ENCODE measurements at regions not wholly inside any gene's neighbourhood (a gene's known extent, or its start where the extent isn't known, plus 50 kb on each side); places are given as distances from the start of the nearest gene placed in this dataset.

GRCh38 chr2:220064111-220065030 is 436.9 kb downstream of the SLC4A3 start:
- DNase-seq: no peak

DNA sequence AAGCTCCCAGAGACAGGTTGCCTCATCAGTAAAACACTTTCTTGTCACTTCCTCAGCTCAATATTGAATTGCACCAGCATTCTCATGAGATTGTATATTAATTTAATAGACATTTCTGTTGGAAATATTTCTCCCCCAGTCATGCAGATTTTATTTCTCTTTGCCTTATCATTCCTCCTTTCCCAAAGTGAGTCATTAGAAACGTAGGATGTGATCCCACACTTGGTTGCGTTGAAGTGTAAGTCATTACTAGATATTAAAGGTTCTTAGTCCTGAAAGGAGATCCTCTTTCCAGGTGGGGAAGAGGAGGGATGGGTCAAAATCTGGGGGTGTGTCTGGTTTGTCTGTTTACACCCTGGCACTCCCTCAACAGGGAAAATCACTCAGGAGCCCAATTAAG is 438.2 kb downstream of the SLC4A3 start:
- DNase-seq: no peak

DNA sequence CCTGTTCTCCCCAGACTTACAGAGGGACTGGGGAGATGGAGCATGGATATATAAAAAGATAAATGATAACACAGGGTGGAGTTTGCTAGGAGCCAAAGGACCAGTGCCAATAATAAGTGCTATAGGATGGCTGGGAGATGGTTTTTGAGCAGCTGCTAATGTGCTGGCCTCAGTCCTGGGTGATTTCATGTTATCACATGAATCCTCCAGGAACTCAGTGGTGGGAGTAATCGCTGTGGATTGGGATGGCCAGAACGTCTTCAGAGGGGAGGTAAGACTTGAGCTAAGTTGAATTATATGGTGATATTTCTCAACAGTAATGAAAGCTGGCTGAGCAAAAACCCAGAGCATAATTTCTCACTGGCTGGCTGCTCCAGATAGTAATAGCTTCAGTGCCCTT is 441.4 kb downstream of the SLC4A3 start:
- no peak for DNase-seq

DNA sequence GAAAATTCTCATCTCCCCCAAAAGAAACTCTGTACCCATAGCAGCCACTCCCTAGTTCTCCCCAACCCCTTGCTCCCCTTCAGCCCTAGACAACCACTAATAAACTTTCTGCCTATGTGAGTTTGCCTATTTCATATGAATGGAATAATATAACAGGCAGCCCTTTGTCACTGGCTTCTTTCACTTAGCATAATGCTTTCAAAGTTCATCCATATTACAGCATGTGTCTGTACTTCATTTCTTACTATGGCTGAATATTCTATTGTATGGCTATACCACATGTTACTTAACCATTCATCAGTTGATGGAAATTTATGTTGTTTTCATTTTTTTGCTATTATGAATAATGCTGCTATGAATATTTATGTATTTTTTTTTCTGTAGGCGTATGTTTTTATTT is 442.9 kb downstream of the SLC4A3 start:
- no peak for DNase-seq

- no peak for DNase-seq
Observed at GRCh38 chr2:220071696-220072095, 444.3 kb downstream of the SLC4A3 start.

DNA sequence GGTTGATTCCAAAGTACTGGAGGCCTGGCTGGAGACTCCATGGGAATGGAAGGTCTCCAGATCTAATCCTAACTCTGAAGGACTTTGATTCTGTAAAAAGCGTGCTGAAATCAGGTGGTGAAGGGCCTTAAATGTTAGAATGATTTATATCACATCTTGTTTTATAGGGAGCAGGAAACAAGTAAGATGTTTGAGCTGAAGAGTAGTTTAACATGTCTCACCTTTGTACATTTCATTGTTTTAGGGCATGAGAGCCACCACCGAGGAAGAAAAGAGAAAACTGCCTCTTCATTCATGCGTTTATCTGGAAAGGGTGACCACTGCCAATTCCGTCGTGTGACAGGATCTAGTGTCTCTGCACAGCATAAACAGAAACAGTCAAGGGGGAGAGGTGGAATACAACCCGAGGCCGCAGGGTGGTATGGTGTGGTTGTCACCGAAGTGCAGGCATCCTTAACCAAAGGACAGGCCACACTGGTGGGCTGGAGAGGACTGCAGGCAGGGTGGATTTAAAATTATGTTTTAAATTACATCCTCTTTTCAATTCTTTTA is 445.3 kb downstream of the SLC4A3 start:
- no peak for DNase-seq

DNA sequence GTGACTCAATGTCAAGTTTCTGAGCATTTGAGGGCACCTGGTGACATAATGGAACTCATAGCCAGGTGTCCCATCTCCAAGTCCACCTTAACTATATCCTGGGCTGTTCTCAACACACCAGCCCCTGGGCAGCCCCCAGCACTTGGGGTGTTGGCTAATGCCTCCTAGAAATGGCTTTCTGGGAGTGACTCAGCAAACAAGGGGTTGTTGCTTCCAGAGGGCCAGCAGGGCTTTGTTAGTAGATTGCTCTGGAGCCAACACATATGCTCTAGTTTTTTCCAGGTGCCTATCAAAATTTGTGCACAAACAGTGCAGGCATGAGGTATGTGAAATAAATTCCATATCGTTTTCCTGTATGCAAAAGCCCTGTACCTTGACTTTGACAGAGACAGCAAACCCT is 448.4 kb downstream of the SLC4A3 start:
- DNase-seq: no peak

GRCh38 chr2:220076734-220077133 is 449.3 kb downstream of the SLC4A3 start:
- no peak for DNase-seq

- no peak for DNase-seq
Observed at GRCh38 chr2:220077488-220077887, 450.1 kb downstream of the SLC4A3 start.

GRCh38 chr2:220078439-220078838 is 451.0 kb downstream of the SLC4A3 start:
- DNase-seq: no peak

- no peak for DNase-seq
Observed at GRCh38 chr2:220079595-220079994, 452.2 kb downstream of the SLC4A3 start.

GRCh38 chr2:220081171-220081570 is 453.7 kb downstream of the SLC4A3 start:
- no peak for DNase-seq

DNA sequence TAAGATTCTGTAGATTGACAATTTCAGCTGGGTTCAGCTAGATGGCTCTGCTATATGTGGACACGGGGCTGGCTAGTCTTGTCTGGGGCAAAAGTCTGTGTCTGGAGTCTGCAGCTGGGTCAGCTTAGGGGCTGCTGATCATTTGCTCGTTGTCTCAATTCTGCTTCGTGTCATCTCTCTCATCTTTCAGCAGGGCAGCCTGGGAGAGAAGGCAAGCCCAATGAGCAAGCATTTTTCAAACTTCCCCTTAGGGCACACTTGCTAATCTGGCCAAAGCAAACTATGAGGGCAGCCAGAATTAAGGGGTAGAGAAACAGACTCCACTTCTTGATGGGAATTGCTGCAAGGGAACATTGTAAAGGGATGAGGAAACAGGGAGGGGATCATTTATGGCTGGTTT is 462.6 kb downstream of the SLC4A3 start:
- DNase-seq: no peak

GRCh38 chr2:220096406-220096805 is 469.0 kb downstream of the SLC4A3 start:
- no peak for DNase-seq

DNA sequence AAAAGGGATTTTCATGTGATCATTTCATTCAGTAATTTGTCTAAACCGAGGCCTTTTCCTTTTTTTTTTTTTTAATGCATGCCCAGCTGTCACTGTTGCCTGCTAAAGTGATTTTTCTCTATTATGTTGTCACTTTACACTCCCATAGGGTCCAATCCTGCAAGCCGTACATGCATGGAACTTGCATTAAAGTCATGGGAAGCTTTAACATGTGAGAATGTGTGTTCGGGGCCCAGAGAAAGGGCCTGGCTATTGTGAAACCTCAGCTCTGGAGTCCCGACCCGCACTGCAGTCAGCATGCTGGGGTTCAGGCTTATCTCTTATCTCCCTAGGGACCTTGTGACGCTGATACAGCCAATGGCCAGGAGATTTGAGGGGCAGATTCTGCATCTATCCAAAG is 474.6 kb downstream of the SLC4A3 start:
- no peak for DNase-seq

DNA sequence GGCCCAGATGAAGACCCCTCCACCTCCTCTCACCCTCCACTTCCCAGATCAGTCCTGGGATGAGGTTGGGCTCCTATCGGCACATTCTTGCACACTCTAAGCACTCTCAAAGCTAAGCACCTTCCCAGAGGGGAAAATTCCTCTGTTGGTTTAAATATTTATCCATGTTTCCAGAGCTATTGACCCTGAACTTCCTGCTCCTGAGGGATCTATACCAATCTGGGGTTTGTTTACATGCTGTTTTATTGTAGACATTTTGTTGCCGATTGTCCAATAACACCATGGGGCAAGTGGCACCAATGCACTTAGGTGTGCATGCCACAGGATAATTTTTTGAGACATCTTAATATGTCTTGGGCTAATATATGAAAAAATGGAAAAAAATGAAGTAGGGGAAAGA is 476.2 kb downstream of the SLC4A3 start:
- no peak for DNase-seq

DNA sequence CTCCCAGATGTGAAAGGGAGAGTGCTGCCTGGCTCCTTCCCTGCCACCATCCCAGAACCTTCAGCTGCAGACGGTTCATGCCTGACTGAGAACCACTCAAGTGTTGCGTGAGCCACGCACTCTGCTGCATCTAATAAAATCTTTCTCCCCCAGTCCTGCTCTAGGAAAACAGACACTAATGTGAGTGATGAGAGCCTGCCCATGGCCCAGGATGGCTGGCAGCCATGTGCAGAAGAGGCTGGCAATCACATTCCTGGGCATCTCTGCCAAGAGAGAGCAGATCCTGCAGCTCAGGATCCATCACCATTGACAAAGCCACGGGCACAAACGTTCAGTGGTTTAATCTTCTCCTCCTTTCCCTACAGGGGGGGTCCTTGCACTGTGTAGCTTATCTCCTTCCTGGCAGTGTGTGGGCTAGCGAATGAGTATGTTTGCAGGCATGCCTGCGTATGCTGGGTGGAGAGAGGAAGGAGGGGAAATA is 477.5 kb downstream of the SLC4A3 start:
- no peak for DNase-seq

DNA sequence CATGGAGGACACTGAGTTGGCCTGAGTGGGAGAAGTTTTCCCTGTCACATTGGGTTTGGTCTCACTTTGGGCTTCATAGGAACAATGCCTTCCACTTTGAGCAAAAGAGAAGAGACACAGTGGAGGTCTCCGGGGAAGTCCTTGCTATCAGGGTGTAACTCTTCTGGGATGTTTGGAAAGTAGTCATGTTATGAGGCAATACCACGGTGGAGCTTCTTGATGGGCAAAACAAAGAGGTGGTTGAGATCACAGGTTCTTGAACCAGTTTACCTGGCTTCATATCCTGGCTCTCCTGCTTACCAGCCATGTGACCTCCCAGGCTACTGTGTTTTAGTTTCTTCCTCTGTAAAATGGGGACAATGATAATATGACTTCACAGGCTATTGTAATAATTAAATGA is 478.6 kb downstream of the SLC4A3 start:
- DNase-seq: no peak

- DNase-seq: no peak
Observed at GRCh38 chr2:220107380-220107791, 480.0 kb downstream of the SLC4A3 start.

GRCh38 chr2:220114443-220114842 is 487.0 kb downstream of the SLC4A3 start:
- DNase-seq: no peak

DNA sequence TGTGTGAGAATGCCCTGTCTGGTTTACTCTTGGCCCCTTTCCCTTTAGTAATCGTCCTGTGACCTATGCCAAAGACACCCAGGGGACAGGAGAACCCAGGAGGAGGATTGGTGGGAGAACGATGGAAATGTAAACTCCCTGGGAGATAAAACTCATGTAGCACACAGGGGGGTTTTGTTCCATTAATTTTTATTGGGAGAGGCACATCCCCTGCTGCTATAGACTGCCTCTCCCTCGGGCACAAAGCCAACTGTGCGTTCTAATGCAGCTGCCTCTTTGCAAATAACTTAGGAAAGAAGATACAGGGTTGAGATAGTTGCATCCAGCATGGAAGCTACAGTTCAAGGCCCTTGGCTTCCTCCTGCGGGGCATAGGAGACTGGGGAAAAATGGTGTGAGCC is 489.6 kb downstream of the SLC4A3 start:
- DNase-seq: no peak

- no peak for DNase-seq
Observed at GRCh38 chr2:220120041-220120440, 492.6 kb downstream of the SLC4A3 start.

GRCh38 chr2:220123751-220124150 is 496.3 kb downstream of the SLC4A3 start:
- DNase-seq: no peak

DNA sequence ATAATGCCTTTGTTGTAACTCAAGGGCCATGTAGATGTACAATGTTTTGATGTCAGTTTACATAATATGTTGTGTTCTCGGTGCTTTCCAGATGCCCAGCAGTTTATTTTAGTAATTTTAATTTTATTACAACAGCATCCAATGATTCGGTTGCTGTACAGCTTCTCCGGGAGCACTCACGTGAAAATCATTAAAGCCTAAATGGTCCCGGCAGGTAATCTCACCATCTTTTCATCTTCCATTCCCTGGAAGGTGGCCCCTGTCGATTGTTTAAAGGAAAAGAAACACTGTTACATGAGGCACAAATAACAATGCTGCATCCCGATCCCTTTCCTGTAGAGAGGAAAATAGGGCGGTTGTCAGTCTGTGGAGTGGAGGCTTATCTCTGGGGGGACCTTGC is 498.1 kb downstream of the SLC4A3 start:
- DNase-seq: no peak

All from suppressor macrophage (primary cell).